Activated naive CD4-positive, alpha-beta T cell treated with anti-CD3 and anti-CD28 coated beads, Interleukin-2, amount 50 U/mL, for 72 hours (primary cell): ENCODE measurements at regions not wholly inside any gene's neighbourhood (a gene's known extent, or its start where the extent isn't known, plus 50 kb on each side); places are given as distances from the start of the nearest gene placed in this dataset.
A peak's percentile ranks its signal among the peaks of the same experiment; 100 is the strongest.
"Not testable (repeated sequence)": the region's sequence is repeated elsewhere in the genome, so short reads cannot be mapped to it uniquely, and the experiment has no call there.

Source experiments
- ATAC-seq, 2 donors: fragments of 150-1000 bp; cut with Tn5 transposase; 2 replicates each; pipeline ENCODE4 v1.10.0; 2021; ENCODE audit warnings: mild to moderate bottlenecking in 2 of 2, moderate library complexity in 2 of 2
- DNase-seq, 2 donors: peaks; one replicate each; pipeline ENCODE4 v3.0.0; 2021 to 2022; ENCODE audit warnings: low spot score in 2 of 2
- H3K27ac Mint-ChIP-seq, 2 donors: one replicate each; pipeline ENCODE4 v1.8.0; 2022; ENCODE audit warnings: mild to moderate bottlenecking in 2 of 2, mixed read lengths in 2 of 2
- H3K36me3 Mint-ChIP-seq, 2 donors: one replicate each; pipeline ENCODE4 v1.8.0; 2022; ENCODE audit warnings: mixed read lengths in 2 of 2
- H3K9me3 Mint-ChIP-seq, 2 donors: one replicate each; pipeline ENCODE4 v1.8.0; 2022; ENCODE audit warnings: mixed read lengths in 2 of 2

- H3K36me3 Mint-ChIP-seq = no peaks in the 10 kb centered on the region
- DNase-seq = no peak
- no peaks in the 10 kb centered on the region for H3K9me3 Mint-ChIP-seq
- no peak overlapping the region for H3K27ac Mint-ChIP-seq
- no peak for ATAC-seq
These were observed 440.4 kb downstream of the SOX9 start for GRCh38 chr17:72561266-72561665.

- no peaks in the 10 kb centered on the region for H3K36me3 Mint-ChIP-seq
- DNase-seq = no peak
- no peak for ATAC-seq
- no peak overlapping the region for H3K27ac Mint-ChIP-seq
- no peaks in the 10 kb centered on the region for H3K9me3 Mint-ChIP-seq
These were observed 440.9 kb downstream of the SOX9 start for GRCh38 chr17:72561680-72562079.

GRCh38 chr17:72562615-72563188, 441.9 kb downstream of the SOX9 start:
- DNase-seq (no peak), ATAC-seq (no peak)
- Mint-ChIP-seq H3K36me3 (no peaks in the 10 kb centered on the region), H3K9me3 (no peaks in the 10 kb centered on the region), H3K27ac (no peak overlapping the region)

- DNase-seq (no peak), ATAC-seq (no peak)
- Mint-ChIP-seq H3K27ac (no peak overlapping the region), H3K9me3 (no peaks in the 10 kb centered on the region), H3K36me3 (no peaks in the 10 kb centered on the region)
These were observed 443.1 kb downstream of the SOX9 start for GRCh38 chr17:72563952-72564351.

GRCh38 chr17:72565006-72565405, 444.2 kb downstream of the SOX9 start:
- ATAC-seq = no peak
- no peak overlapping the region for H3K27ac Mint-ChIP-seq

GRCh38 chr17:72565758-72566157, 444.9 kb downstream of the SOX9 start:
- ATAC-seq (no peak), DNase-seq (no peak)
- H3K27ac Mint-ChIP-seq = no peak overlapping the region
- H3K9me3 Mint-ChIP-seq = no peaks in the 10 kb centered on the region
- H3K36me3 Mint-ChIP-seq = no peaks in the 10 kb centered on the region

More at GRCh38 chr17:72565006-72565405, 444.2 kb downstream of the SOX9 start:
- H3K9me3 Mint-ChIP-seq = no peaks in the 10 kb centered on the region
- H3K36me3 Mint-ChIP-seq = no peaks in the 10 kb centered on the region
- DNase-seq = no peak

GRCh38 chr17:72566671-72567484, 446.1 kb downstream of the SOX9 start:
- Mint-ChIP-seq H3K27ac (peak overlapping the region in 1 of 2 donors; percentile 1), H3K9me3 (no peaks in the 10 kb centered on the region), H3K36me3 (no peaks in the 10 kb centered on the region)
- DNase-seq (no peak), ATAC-seq (no peak)

GRCh38 chr17:72567774-72568173, 447.0 kb downstream of the SOX9 start:
- no peaks in the 10 kb centered on the region for H3K9me3 Mint-ChIP-seq
- DNase-seq (no peak), ATAC-seq (no peak)
- H3K27ac Mint-ChIP-seq = peak overlapping the region in 1 of 2 donors; percentile 1
- H3K36me3 Mint-ChIP-seq = no peaks in the 10 kb centered on the region

GRCh38 chr17:72569148-72569946, 448.5 kb downstream of the SOX9 start:
- no peaks in the 10 kb centered on the region for H3K36me3 Mint-ChIP-seq
- DNase-seq = no peak
- no peaks in the 10 kb centered on the region for H3K9me3 Mint-ChIP-seq
- ATAC-seq = no peak
- H3K27ac Mint-ChIP-seq = no peak overlapping the region

- ATAC-seq (no peak), DNase-seq (no peak)
- Mint-ChIP-seq H3K9me3 (no peaks in the 10 kb centered on the region), H3K27ac (no peak overlapping the region), H3K36me3 (no peaks in the 10 kb centered on the region)
These were observed 451.1 kb downstream of the SOX9 start for GRCh38 chr17:72571813-72572396.

GRCh38 chr17:72572604-72573491, 452.0 kb downstream of the SOX9 start:
- Mint-ChIP-seq H3K27ac (no peak overlapping the region), H3K36me3 (no peaks in the 10 kb centered on the region), H3K9me3 (no peaks in the 10 kb centered on the region)
- DNase-seq (no peak), ATAC-seq (no peak)

GRCh38 chr17:72573492-72573801, 452.6 kb downstream of the SOX9 start:
- not testable (repeated sequence) for ATAC-seq, DNase-seq, H3K36me3 Mint-ChIP-seq, H3K27ac Mint-ChIP-seq, H3K9me3 Mint-ChIP-seq

- DNase-seq (no peak), ATAC-seq (no peak)
- Mint-ChIP-seq H3K36me3 (no peaks in the 10 kb centered on the region), H3K27ac (no peak overlapping the region), H3K9me3 (no peaks in the 10 kb centered on the region)
These were observed 454.1 kb downstream of the SOX9 start for GRCh38 chr17:72574675-72575510.

GRCh38 chr17:72575542-72576233, 454.9 kb downstream of the SOX9 start:
- no peaks in the 10 kb centered on the region for H3K36me3 Mint-ChIP-seq
- no peak overlapping the region for H3K27ac Mint-ChIP-seq
- ATAC-seq (no peak), DNase-seq (no peak)
- H3K9me3 Mint-ChIP-seq = no peaks in the 10 kb centered on the region

- DNase-seq = no peak
- H3K9me3 Mint-ChIP-seq = no peaks in the 10 kb centered on the region
- H3K27ac Mint-ChIP-seq = no peak overlapping the region
- H3K36me3 Mint-ChIP-seq = no peaks in the 10 kb centered on the region
- ATAC-seq = no peak
These were observed 455.5 kb downstream of the SOX9 start for GRCh38 chr17:72576289-72576759.
